ENCODE measurements at regions not wholly inside any gene's neighbourhood (a gene's known extent, or its start where the extent isn't known, plus 50 kb on each side); places are given as distances from the start of the nearest gene placed in this dataset.
"Not testable (repeated sequence)": the region's sequence is repeated elsewhere in the genome, so short reads cannot be mapped to it uniquely, and the experiment has no call there.

- in situ Hi-C loops (cut with HindIII; ENCODE audit: low sequenced_read_pairs) = not testable (repeated sequence)
Measured at GRCh38 chrX:3882553-3882920, 169.1 kb upstream of the PRKX start.

- in situ Hi-C loops (cut with HindIII; ENCODE audit: low sequenced_read_pairs) = not testable (repeated sequence)
Measured at GRCh38 chrX:3881898-3882552, 168.6 kb upstream of the PRKX start.

- in situ Hi-C loops (cut with HindIII; ENCODE audit: low sequenced_read_pairs) = not testable (repeated sequence)
Measured at GRCh38 chrX:3881255-3881895, 167.9 kb upstream of the PRKX start.

GRCh38 chrX:3876393-3876792 is 162.9 kb upstream of the PRKX start:
- in situ Hi-C loops (cut with HindIII; ENCODE audit: low sequenced_read_pairs) = not testable (repeated sequence)

GRCh38 chrX:3875638-3876037 is 162.2 kb upstream of the PRKX start:
- in situ Hi-C loops (cut with HindIII; ENCODE audit: low sequenced_read_pairs) = not testable (repeated sequence)

GRCh38 chrX:3872226-3872879 is 158.9 kb upstream of the PRKX start:
- in situ Hi-C loops (cut with HindIII; ENCODE audit: low sequenced_read_pairs) = not testable (repeated sequence)

GRCh38 chrX:3867067-3867831 is 153.8 kb upstream of the PRKX start:
- in situ Hi-C loops (cut with HindIII; ENCODE audit: low sequenced_read_pairs) = not testable (repeated sequence)

GRCh38 chrX:3858332-3858731 is 144.9 kb upstream of the PRKX start:
- in situ Hi-C loops (cut with HindIII; ENCODE audit: low sequenced_read_pairs) = not testable (repeated sequence)

GRCh38 chrX:3843522-3844145 is 130.2 kb upstream of the PRKX start:
- in situ Hi-C loops (cut with HindIII; ENCODE audit: low sequenced_read_pairs) = not testable (repeated sequence)

- in situ Hi-C loops (cut with HindIII; ENCODE audit: low sequenced_read_pairs) = not testable (repeated sequence)
Measured at GRCh38 chrX:3842822-3843521, 129.5 kb upstream of the PRKX start.

- in situ Hi-C loops (cut with HindIII; ENCODE audit: low sequenced_read_pairs) = not testable (repeated sequence)
Measured at GRCh38 chrX:3838754-3839153, 125.3 kb upstream of the PRKX start.

GRCh38 chrX:3837958-3838643 is 124.7 kb upstream of the PRKX start:
- in situ Hi-C loops (cut with HindIII; ENCODE audit: low sequenced_read_pairs) = not testable (repeated sequence)

GRCh38 chrX:3837211-3837610 is 123.8 kb upstream of the PRKX start:
- in situ Hi-C loops (cut with HindIII; ENCODE audit: low sequenced_read_pairs) = not testable (repeated sequence)

GRCh38 chrX:3833761-3834542 is 120.5 kb upstream of the PRKX start:
- in situ Hi-C loops (cut with HindIII; ENCODE audit: low sequenced_read_pairs) = not testable (repeated sequence)

- in situ Hi-C loops (cut with HindIII; ENCODE audit: low sequenced_read_pairs) = not testable (repeated sequence)
Measured at GRCh38 chrX:3830020-3830419, 116.6 kb upstream of the PRKX start.

GRCh38 chrX:3829041-3829531 is 115.6 kb upstream of the PRKX start:
- in situ Hi-C loops (cut with HindIII; ENCODE audit: low sequenced_read_pairs) = not testable (repeated sequence)

- in situ Hi-C loops (cut with HindIII; ENCODE audit: low sequenced_read_pairs) = not testable (repeated sequence)
Measured at GRCh38 chrX:3828378-3829040, 115.1 kb upstream of the PRKX start.

GRCh38 chrX:3824008-3824407 is 110.6 kb upstream of the PRKX start:
- in situ Hi-C loops (cut with HindIII; ENCODE audit: low sequenced_read_pairs) = not testable (repeated sequence)
